Superior temporal gyrus (tissue), 1 donor: ENCODE measurements at regions not wholly inside any gene's neighbourhood (a gene's known extent, or its start where the extent isn't known, plus 50 kb on each side); places are given as distances from the start of the nearest gene placed in this dataset.

Source experiments
- DNase-seq: peaks from one replicate; pipeline ENCODE4 v3.0.0-alpha.2; 2016; ENCODE audit errors: extremely low spot score

DNA sequence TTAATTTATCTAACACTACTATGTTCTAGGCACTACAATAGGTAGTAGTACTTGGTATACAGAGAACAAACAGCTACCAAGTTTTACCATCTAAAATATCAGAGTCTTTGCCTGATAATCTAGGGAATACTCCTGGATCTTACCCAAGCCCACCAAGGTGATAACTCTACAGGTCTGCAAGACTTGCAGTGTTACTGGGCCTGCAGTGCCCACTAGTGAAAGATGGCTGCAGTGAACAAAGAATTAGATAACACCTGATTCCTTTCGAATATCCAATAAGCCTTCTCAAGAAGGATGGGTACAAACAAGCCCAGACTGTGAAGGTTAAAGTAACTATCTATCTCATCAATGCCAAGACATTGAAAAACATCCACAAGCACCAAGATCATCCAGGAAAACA lies 317.0 kb upstream of the DCBLD2 start:
- DNase-seq, result no peak

DNA sequence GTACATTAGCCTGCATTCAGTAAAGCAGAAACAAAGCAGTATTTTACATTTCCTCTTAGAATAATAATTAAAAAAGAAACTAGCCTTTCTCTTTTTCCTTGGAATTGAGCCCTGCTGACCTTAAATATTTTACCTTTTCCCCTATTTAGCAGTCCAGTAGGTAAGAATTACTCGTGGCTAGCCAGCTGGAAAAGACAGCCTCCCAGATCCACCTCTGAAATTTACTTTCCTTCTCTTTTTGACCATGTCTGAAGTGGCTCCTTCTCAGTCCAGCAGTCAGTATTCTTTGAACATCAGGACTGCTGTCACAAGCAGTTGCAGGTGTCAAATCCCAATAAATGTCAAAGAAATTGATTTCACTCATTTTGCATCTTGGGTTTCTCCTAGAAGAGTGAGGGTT lies 311.5 kb upstream of the DCBLD2 start:
- DNase-seq, result no peak

DNA sequence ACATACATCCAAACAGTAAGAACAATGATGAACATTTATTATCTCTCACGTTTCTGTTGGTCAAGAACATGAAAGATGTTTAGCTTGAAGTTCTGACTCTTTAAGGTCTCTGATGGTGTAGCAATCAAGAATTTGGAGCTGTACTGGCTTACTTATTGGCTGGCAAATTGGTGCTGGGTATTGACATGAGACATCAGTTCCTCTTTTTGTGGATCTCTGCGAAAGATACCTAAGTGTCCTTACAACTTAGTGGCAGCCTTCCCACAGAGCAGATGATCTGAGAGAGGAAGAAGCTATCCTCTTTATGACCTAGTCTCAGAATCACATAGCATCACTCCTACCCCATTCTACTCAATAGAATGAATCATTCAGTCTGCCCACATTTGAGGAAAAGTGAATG lies 309.8 kb upstream of the DCBLD2 start:
- no peak for DNase-seq

DNA sequence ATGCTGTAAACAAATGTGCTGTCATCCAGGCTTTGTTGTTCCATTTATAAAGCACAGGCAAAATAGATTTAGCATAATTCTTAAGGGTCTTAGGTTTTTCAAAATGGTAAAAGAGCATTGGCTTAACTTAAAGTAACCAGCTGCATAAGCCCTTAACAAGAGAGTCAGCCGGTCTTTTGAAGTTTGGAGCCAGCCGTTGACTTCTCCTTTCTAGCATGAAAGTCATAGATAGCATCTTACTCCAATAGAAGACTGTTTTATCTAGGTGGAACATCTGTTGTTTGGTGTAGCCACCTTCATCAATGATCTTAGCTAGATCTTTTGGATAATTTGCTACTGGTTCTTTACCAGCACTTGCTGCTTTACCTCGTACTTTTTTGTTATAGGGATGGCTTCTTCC lies 297.5 kb upstream of the DCBLD2 start:
- DNase-seq, result no peak

DNA sequence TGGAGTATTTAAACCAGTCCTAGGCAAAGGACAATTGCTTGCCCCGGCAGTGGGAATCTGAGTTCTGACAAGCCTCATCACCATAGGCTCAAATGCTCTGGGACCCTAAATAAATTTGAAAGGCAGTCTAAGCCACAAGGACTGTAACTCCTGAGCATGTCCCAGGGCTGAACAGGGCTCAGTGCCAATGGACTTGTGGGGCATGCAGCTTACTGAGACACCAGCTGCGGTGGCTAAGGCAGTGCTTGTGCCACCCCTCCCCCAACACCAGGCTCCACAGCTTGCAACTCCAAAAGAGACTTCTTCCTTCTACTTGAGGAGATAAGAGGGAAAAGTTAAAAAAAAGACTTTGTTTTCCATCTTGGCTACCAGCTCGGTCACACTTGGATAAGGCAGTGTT lies 289.7 kb upstream of the DCBLD2 start:
- DNase-seq, result no peak

DNA sequence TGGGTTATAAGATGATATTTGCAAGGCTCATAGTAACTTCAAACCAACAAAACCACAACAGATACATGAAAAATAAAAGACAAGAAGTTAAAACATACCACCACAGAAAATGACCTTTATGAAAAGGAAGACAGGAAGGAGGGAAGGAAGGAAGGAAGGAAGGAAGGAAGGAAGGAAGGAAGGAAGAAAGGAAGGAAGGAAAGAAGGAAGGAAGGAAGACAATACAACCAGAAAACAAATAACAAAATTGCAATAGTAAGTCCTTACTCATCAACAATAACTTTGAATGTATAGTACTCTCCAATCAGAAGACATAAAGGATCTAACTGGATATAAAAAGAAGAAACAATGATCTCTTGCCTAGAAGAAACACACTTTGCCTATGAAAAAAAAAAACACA lies 287.4 kb upstream of the DCBLD2 start:
- DNase-seq, result no peak

DNA sequence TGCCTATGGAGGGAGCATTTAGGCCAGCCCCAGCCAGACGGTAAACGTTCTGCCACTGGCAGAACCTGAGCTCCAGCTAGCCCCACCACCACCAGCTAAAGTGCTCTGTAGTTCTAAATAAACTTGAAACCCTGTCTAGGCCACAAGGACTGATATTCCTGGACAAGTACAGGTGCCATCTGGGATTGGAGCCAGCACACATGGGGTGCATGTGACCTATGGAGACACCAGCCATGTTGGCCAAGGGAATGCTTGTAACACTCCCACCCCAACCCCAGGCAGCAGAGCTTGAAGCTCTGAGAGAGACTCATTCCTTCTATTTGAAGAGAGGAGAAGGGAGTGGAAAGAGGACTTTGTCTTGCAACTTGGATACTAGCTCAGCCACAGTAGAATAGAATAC lies 284.5 kb upstream of the DCBLD2 start:
- no peak for DNase-seq

DNA sequence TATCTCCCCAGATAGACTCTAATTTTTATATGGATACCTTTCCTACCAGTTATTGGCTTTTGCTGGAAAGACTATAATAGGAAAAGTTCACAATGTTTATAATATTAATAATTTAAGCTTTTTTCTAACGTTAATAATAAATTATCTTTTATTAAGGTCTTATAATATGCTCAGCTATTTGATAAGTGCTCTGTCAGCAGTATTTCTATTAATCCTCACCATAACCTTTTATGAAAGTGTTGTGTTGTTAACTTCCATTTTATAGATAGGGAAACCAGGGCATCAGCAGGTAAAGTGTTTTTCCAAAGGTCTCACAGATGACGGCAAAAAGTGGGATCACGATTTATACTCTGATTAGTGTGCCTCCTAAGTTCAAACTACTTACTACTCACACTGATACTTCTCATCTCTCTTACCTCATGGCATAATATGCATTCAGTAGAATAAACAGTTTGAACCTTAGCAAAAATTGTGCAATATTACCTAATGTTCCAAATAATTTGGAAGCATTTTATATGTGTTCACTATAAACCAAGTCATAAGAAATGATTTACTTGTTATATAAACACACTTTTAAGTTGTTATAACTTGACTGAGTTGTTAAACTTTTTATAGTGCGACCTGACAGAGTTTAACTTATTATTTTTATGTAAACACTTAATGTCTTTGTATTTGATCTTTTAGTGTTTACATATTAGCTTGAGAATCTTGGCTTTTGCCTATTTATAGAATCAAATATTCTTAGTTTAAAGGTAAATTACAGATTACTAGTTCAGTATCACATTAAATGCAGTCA lies 274.9 kb upstream of the DCBLD2 start:
- DNase-seq, result no peak

DNA sequence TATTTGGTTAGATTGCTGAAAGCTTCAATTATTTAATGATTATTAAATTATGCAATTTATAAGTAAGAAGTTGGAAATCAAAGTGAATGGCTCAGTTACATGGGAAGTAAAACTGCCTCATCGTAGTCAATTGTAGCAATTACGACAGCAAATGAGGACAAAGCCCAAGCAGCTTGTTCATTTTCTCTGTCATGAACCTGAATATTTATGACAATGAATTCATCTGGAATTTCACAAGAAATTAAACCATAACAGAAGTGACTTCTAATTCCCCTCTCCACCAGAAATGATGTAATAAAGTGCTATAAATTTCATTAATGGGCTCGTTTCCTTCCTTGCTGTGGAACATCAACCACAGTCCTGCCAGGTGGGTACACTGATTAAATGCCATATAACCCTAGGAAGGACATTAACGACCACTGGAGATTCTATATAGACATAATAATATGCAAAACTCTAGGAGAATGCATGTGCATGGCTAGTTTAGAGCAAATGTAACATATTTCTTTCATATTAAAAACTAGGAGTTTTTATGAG lies 273.8 kb upstream of the DCBLD2 start:
- DNase-seq, result no peak

DNA sequence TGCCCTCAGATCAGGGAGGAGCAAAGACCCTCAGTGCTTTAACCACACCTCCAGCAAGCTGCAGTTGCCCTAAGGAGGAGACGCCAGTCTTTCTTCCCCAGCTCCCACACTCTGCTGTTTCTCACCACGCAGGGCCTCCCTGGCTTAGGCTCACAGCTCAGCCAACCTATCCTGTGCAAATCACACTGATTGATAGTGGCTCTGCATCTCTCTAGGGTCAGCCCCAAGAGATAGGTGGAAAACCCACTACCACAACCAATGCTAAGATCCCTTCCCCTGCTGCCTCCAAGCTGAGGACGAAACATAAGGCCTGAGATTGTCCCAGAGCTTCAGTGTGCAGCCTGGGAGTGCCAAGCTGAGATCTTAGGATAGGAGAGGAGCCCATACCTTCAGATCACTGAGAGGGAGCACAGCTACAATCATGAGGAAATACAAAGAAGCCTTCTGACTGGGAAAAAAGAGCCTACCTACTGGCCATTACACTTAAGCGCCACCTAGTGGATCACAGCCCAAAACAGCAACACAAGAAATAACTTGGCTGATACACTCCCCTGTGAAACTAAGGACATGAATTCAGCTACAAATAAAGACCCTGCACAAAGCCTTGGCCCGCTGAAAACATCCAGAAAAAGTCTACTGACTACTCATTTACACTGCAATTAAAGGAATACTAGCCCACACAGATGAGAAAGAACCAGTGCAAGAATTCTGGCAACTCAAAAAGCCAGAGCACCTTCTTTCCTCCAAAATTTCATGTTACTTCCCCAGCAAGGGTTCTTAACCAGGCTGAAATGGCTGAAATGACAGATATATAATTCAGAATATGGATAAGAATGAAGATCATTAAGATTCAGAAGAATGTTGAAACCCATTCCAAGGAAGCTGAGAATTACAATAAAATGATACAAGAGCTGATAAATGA lies 271.5 kb upstream of the DCBLD2 start:
- peak; percentile 62 for DNase-seq

DNA sequence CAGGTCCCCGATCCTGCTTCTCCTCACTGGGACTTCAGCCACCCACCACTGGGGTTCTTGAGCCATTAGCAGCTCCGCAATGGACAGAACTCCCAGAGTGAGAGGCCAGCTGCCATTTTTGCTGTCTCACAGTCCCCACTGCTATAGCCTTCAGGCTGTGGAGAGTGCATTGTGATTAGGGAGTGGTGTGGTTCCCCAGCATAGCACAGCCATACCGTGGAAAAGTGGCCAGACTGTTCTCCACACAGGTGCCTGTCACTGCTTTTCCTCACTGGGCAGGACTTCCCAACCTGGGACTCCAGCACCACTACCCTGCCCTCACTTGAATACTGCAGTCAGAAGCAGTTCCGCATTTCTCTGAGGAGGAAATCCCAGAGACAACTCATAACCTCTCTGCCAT lies 270.3 kb upstream of the DCBLD2 start:
- DNase-seq, result no peak

DNA sequence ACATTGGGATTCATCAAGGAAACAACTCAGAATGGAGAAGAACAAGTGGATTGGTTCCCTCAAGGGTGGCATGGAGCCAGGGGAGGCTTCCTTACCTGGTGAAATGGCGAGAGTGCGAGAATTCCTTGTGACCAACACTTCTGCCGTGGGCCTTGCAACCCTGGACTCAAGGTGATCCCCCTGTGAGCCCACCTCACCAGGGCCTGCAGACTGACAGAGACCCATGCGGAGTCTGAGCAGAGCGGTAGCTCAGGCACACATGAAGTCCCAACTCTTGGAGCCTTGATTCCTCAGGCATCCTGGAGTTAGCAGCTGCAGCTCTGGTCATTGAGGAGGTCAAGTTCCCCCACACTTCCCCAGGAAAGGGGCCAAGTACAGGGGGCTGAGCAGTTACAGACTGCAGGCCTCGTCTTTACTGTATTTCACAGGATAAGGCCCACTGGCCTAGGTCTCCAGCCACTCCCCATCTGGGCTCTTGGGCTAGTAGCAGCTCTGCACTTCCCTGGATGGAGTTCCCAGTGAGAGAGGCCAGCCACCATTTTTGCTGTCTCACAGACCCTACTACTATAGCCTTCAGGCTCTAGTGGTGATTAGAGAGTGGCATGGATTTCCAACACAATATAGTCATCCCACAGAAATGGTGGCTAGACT lies 269.5 kb upstream of the DCBLD2 start:
- DNase-seq, result no peak

DNA sequence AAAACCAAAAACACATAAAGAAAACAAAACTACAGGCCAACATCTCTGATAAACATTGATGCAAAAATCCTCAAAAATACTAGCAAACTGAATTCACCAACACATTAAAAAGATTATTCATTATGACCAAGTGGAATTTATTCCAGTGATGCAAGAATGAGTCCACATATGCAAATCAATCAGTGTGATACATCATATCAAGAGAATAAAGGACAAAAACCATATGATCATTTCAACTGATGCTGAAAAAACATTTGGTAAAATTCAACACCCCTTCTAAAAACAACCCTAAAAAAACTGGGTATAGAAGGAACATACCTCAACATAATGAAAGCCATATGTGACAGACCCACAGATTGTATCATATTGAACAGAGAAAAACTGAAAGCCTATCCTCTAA lies 265.6 kb upstream of the DCBLD2 start:
- DNase-seq, result no peak

DNA sequence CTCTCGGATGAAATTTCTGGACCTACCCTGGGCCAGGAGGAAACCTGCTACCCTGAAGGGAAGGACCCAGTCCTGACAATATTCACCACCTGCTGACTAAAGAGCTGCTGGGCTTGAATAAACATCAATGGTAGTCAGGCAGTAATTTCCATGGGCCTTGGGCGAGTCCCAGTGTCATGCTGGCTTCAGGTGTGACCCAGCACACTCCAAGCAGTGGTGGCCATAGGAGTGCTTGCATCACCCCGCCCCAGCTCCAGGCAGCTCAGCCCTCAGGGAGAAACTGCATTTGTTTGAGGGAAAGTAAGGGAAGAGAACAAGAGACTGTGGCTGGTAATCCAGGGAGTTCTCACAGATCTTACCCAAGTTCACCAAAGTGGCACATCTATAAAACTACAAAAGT lies 261.8 kb upstream of the DCBLD2 start:
- no peak for DNase-seq

DNA sequence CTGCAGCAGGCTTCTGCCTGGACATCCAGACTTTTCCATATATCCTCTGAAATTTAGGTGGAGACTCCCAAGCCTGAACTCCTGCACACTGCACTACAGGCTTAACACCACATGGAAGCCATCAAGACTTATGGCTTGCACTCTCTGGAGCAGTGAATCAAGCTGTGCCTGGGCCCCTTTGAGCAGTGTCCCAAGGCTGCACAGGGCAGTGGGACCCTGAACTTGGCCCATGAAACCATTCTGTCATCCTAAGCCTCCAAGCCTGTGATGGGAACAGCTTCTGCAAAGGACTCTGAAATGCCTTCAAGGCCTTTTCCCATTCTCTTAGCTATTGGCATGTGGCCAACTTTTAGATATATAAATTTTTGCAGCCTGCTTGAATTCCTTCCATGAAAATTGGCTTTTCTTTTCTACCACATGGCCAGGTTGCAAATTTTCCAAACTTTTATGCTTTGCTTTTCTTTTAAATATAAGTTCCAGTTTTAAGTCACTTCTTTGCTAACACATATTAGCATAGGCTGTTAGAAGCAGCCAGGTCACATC lies 257.8 kb upstream of the DCBLD2 start:
- no peak for DNase-seq

DNA sequence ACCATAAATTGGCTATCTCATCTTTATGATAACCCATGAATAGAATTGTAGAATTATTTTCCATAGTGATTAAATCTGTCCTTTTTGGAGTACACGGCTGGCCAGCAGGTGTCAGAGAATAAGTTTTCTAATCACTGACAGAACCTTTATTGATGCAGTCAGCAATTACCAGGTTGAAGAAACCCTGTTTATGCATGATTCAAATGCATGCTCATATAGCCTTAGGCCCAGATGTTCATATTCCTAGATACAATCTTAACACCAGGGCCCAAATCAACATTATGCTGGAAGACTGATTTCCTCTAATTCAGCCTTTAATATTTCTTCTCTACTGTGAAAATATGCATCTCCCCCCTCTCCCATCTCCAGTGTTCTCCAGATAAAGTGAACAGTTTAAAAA lies 243.5 kb upstream of the DCBLD2 start:
- DNase-seq, result no peak

DNA sequence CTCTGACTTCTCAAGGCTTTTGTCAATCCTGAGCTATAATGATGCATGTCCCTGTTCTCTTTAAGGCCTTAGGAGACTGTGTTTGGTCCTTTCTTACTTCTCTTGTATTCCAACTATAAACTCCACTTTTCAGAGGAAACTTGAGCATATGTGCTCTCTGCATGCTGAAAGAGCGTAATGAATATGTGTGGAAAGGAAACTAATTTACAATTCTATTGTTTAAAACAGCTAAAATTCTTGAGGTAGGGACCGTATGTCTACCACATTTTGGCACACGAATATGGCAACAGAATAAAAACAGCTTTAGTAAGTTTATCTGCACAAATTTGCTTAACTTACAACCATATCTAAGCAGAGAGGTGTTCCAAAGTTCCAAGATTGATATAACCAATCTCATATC lies 242.0 kb upstream of the DCBLD2 start:
- no peak for DNase-seq

DNA sequence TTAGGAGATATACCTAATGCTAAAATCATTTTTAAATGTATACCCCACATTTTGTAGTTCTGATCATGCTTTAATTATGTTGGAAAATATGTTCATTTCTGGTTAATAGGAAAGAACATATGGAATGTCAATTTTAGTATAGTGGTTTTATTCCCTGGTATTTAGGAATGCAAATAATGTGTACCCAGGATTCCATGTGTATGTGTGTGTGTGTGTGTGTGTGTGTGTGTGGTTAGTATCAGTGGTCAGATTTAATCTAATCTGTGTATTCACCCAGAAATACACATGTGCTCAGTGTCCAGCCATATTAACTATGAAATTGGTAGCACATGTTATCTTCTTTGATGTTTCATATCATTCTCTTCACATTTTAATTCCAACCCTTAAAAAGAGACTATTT lies 233.5 kb upstream of the DCBLD2 start:
- DNase-seq, result no peak

DNA sequence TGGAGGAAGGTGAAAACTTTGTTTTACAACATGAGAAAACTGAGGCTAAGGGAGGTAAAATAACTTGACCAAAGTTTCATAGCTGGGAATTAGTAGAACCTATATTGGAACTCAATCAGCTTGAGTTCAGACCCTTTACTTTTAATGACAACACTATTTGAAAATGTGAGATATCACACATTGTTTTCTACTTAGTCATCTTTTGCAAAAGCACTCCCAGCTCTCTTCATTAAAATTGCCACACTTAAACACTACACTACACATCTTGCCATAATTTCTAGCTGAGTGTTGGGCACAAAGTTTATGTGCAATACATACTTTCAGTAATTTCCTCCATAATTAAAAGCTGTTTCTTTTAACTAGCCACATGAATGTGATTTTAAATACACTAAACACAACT lies 230.4 kb upstream of the DCBLD2 start:
- DNase-seq, result no peak

DNA sequence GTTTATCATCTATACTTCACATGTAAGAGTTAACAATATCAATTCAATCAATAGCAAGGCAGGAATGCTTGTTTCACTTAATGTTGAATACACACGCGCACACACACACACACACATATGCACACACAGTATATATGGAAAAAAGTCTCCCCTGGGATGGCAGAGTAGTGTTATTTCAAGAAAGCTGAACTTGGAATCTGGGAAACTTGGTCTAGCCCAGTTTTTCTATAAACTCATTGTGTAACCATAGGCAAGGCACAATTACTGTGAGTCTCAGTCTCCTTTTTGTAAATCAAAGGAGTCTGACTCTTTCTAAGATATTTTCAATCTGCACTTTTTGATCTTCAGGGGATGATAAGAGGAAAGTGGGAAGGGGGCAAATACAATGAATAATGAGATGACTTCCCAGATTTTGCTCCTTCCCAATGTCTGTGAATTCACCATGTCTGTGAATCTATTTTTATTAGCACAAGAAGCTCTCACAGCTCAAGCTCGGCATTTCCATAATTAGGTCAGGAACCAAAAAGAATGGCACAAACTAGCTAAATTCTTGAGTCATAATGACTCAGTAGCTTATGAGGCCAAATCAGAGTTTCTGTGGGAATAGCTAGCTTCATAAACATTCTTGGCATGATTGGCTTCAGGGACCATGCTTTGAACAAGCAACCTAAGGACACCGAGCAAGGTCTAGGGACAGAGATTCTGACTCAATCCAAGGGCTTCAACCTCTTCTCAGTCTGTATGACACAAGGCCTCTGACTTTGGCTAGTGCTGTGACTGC lies 227.4 kb upstream of the DCBLD2 start:
- DNase-seq, result peak; percentile 44

DNA sequence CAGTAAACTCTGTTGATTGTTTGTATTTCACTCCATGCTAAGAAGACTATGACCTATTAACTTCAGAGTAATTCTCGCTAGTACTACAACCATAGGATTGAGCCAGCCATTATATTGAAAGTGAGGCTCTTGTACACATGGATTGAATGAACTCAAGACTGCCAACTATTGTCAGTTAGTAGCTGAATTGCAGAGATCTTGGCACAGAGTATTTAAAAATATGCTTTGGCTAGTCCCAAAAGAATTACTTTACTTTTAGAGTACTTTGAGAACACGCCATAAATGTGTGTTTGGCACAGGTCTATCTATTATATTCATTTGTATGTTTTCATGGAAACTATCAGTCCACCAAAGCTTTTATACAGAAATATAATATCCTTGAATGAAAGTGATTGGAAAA lies 226.7 kb upstream of the DCBLD2 start:
- no peak for DNase-seq
